ENCODE measurements at regions not wholly inside any gene's neighbourhood (a gene's known extent, or its start where the extent isn't known, plus 50 kb on each side); places are given as distances from the start of the nearest gene placed in this dataset.

- ATAC-seq (peak; percentile 91), DNase-seq (ENCODE audit: low spot score) (peak; percentile 64)
- Mint-ChIP-seq H3K4me3 (no peak overlapping the region), H3K4me1 (peaks cover 3% of the 10 kb centered on the region; the same call in 1 of the 3 replicates), H3K27ac (no peak overlapping the region), H3K36me3 (ENCODE audit: low read depth) (no peaks in the 10 kb centered on the region), H3K9me3 (peaks cover 9% of the 10 kb centered on the region; the same call in 2 of the 3 replicates), H3K27me3 (ENCODE audit: insufficient read depth, low read depth, poor library complexity) (peaks cover 9% of the 10 kb centered on the region)
- Histone ChIP-seq H3K27ac (ENCODE audit: low read depth) (no peak overlapping the region), H3K4me1 (ENCODE audit: insufficient read depth) (no peaks in the 10 kb centered on the region), H3K79me2 (replicated peaks; ENCODE audit: insufficient read depth) (no peaks in the 10 kb centered on the region), H3K4me2 (no peak overlapping the region), H3K36me3 (ENCODE audit: insufficient read depth) (peaks cover 4% of the 10 kb centered on the region; the same call in 1 of the 2 replicates), H3F3A (replicated peaks; ENCODE audit: low read depth) (no peaks in the 10 kb centered on the region), H2AFZ (no peak overlapping the region), H3K4me3 (no peak overlapping the region), H4K20me1 (replicated peaks; ENCODE audit: insufficient read depth) (no peaks in the 10 kb centered on the region), H3K9me2 (ENCODE audit: insufficient read depth) (no peaks in the 10 kb centered on the region), H3K27me3 (ENCODE audit: insufficient read depth) (no peaks in the 10 kb centered on the region)
- TF ChIP-seq NANOG (IDR thresholded peaks at IDR 0.05; ENCODE audit: borderline replicate concordance), result no peak
- TF ChIP-seq CTCF (conservative IDR thresholded peaks at IDR 0.05; ENCODE audit: low read depth in 2 of 2), result peak in 1 of 2 experiments; percentile 24; a peak in 2 of 4 replicates
Measured at GRCh38 chr5:3428334-3428733, 167.3 kb upstream of the IRX1 start.

- no peak for DNase-seq (ENCODE audit: low spot score)
- no peak overlapping the region for H3K27ac ChIP-seq (ENCODE audit: low read depth)
- H3K9me2 ChIP-seq (ENCODE audit: insufficient read depth), result no peaks in the 10 kb centered on the region
- Mint-ChIP-seq H3K27ac (no peak overlapping the region), H3K27me3 (ENCODE audit: insufficient read depth, low read depth, poor library complexity) (peaks cover 8% of the 10 kb centered on the region), H3K36me3 (ENCODE audit: low read depth) (no peaks in the 10 kb centered on the region), H3K4me1 (no peaks in the 10 kb centered on the region), H3K4me3 (no peak overlapping the region), H3K9me3 (peaks cover 10% of the 10 kb centered on the region; the same call in 2 of the 3 replicates)
- peaks cover 5% of the 10 kb centered on the region; the same call in 1 of the 2 replicates for H3K36me3 ChIP-seq (ENCODE audit: insufficient read depth)
- ATAC-seq, result no peak
- no peak overlapping the region for H2AFZ ChIP-seq
- H3K27me3 ChIP-seq (ENCODE audit: insufficient read depth), result no peaks in the 10 kb centered on the region
- H3K4me2 ChIP-seq, result no peak overlapping the region
- H3K4me3 ChIP-seq, result no peak overlapping the region
- no peak for TF ChIP-seq ZNF462 (CRISPR knock-in tag; IDR thresholded peaks at IDR 0.05)
- no peaks in the 10 kb centered on the region for H3F3A ChIP-seq (replicated peaks; ENCODE audit: low read depth)
- H3K79me2 ChIP-seq (replicated peaks; ENCODE audit: insufficient read depth), result no peaks in the 10 kb centered on the region
- H4K20me1 ChIP-seq (replicated peaks; ENCODE audit: insufficient read depth), result no peaks in the 10 kb centered on the region
- H3K4me1 ChIP-seq (ENCODE audit: insufficient read depth), result no peaks in the 10 kb centered on the region
Measured at GRCh38 chr5:3424946-3425345, 170.7 kb upstream of the IRX1 start.
